Esophagus squamous epithelium (tissue), 5 donors: ENCODE measurements at regions not wholly inside any gene's neighbourhood (a gene's known extent, or its start where the extent isn't known, plus 50 kb on each side); places are given as distances from the start of the nearest gene placed in this dataset.
"Not testable (repeated sequence)": the region's sequence is repeated elsewhere in the genome, so short reads cannot be mapped to it uniquely, and the experiment has no call there.

Experiments used
- DNase-seq: peaks from one replicate; lab custom pipeline; 2025; lab: John Stamatoyannopoulos, UW
- H3K27ac ChIP-seq, 4 donors: fragments of 200-600 bp; sonication (generic); one replicate each; pipeline ENCODE4 v1.5.1; 2016 to 2019; ENCODE audit warnings: mild to moderate bottlenecking in 1 of 4
- H3K27me3 ChIP-seq, 4 donors: fragments of 200-600 bp; sonication (generic); 1 replicate in 3 of 4; 2 replicates in 1 of 4; pipeline versions ENCODE4 v1.5.1 to v1.6.0; 2017 to 2021; ENCODE audit warnings: antibody characterized with exemption in 1 of 4
- H3K36me3 ChIP-seq, 3 donors: fragments of 200-600 bp; sonication (generic); one replicate each; pipeline ENCODE4 v1.5.1; 2016 to 2019
- H3K4me1 ChIP-seq, 3 donors: fragments of 200-600 bp; sonication (generic); one replicate each; pipeline ENCODE4 v1.5.1; 2017 to 2019
- H3K4me3 ChIP-seq, 4 donors: fragments of 200-600 bp; sonication (generic); 1 replicate in 3 of 4; 2 replicates in 1 of 4; pipeline ENCODE4 v1.5.1; 2016 to 2019; ENCODE audit warnings: mild to moderate bottlenecking in 2 of 4, moderate library complexity in 1 of 4
- H3K9me3 ChIP-seq, 3 donors: fragments of 200-600 bp; sonication (generic); one replicate each; pipeline ENCODE4 v1.5.1; 2016 to 2019
- CTCF ChIP-seq, 6 experiments: fragments of 450-650 bp in 4 of 6; fragments of 200-600 bp in 2 of 6; sonication (generic) in 2 of 6; IDR thresholded peaks; one replicate each; pipeline ENCODE4 v1.5.1; 2016 to 2019; ENCODE audit warnings: antibody characterized with exemption in 6 of 6, mild to moderate bottlenecking in 4 of 6, moderate library complexity in 4 of 6
- POLR2A ChIP-seq, 4 donors: fragments of 450-650 bp; IDR thresholded peaks; one replicate each; pipeline ENCODE4 v1.6.1; 2017; ENCODE audit warnings: antibody characterized with exemption in 4 of 4, mild to moderate bottlenecking in 4 of 4, moderate library complexity in 3 of 4
- WGBS, 2 donors: methylation state at CpG; one replicate each; pipeline ENCODE4 v1.1.5; 2018; 5-methylcytosine and 5-hydroxymethylcytosine counted together
- intact Hi-C: fragments of 100-400 bp; cut with DNase I; formaldehyde crosslinking; loops from one replicate; pipeline ENCODE4 v1.15.0; 2022
- donor health status: DM: yes; HTN: yes; CAD: no.

GRCh38 chr3:6301626-6302025, 559.3 kb upstream of the GRM7 start:
- DNase-seq = no peak
- H3K4me3 ChIP-seq = no peak overlapping the region
- WGBS, 2 donors = 51 to 59% methylated on average over 3 of the region's 3 CpGs

GRCh38 chr3:6315906-6316305, 545.0 kb upstream of the GRM7 start:
- H3K4me3 ChIP-seq = no peak overlapping the region
- no peaks in the 10 kb centered on the region for H3K36me3 ChIP-seq
- no peak overlapping the region for H3K27ac ChIP-seq
- WGBS, 2 donors = 80 to 86% methylated on average over 4 of the region's 4 CpGs
- H3K9me3 ChIP-seq = no peaks in the 10 kb centered on the region
- DNase-seq = no peak
- H3K27me3 ChIP-seq = no peaks in the 10 kb centered on the region
- TF ChIP-seq POLR2A (IDR thresholded peaks at IDR 0.05) (no peak), CTCF (IDR thresholded peaks at IDR 0.05) (no peak)
- intact Hi-C loops = no loop called here
- H3K4me1 ChIP-seq = no peaks in the 10 kb centered on the region

More at GRCh38 chr3:6301626-6302025, 559.3 kb upstream of the GRM7 start:
- H3K27me3 ChIP-seq = no peaks in the 10 kb centered on the region
- H3K9me3 ChIP-seq = peaks cover 0 to 11% (median 10%) of the 10 kb centered on the region in 3 donors
- H3K4me1 ChIP-seq = no peaks in the 10 kb centered on the region
- H3K27ac ChIP-seq = no peak overlapping the region
- H3K36me3 ChIP-seq = no peaks in the 10 kb centered on the region
- intact Hi-C loops = no loop called here
- no peak for TF ChIP-seq POLR2A (IDR thresholded peaks at IDR 0.05)
- TF ChIP-seq CTCF (IDR thresholded peaks at IDR 0.05) = no peak

GRCh38 chr3:6321999-6322398, 538.9 kb upstream of the GRM7 start:
- TF ChIP-seq POLR2A (IDR thresholded peaks at IDR 0.05) (no peak), CTCF (IDR thresholded peaks at IDR 0.05) (no peak)
- H3K4me1 ChIP-seq = no peaks in the 10 kb centered on the region
- intact Hi-C loops = no loop called here
- no peak overlapping the region for H3K4me3 ChIP-seq
- no peak overlapping the region for H3K27ac ChIP-seq
- 67 to 79% methylated on average over 3 of the region's 3 CpGs for WGBS, 2 donors
- no peak for DNase-seq
- H3K27me3 ChIP-seq = no peaks in the 10 kb centered on the region
- H3K9me3 ChIP-seq = no peaks in the 10 kb centered on the region
- no peaks in the 10 kb centered on the region for H3K36me3 ChIP-seq

- WGBS, 2 donors = 66 to 76% methylated on average over 6 of the region's 6 CpGs
- TF ChIP-seq POLR2A (IDR thresholded peaks at IDR 0.05) (no peak), CTCF (IDR thresholded peaks at IDR 0.05) (no peak)
Measured at GRCh38 chr3:6326771-6327170, 534.1 kb upstream of the GRM7 start.

GRCh38 chr3:6340980-6341325, 520.0 kb upstream of the GRM7 start:
- H3K4me3 ChIP-seq, intact Hi-C loops, H3K27ac ChIP-seq, H3K9me3 ChIP-seq, H3K27me3 ChIP-seq, DNase-seq, H3K4me1 ChIP-seq, H3K36me3 ChIP-seq: not testable (repeated sequence)
- 96 to 100% methylated on average over 5 to 19 of the region's 24 CpGs for WGBS, 2 donors

More at GRCh38 chr3:6326771-6327170, 534.1 kb upstream of the GRM7 start:
- intact Hi-C loops = no loop called here
- H3K4me1 ChIP-seq = no peaks in the 10 kb centered on the region
- no peak for DNase-seq
- no peak overlapping the region for H3K27ac ChIP-seq
- H3K4me3 ChIP-seq = no peak overlapping the region
- no peaks in the 10 kb centered on the region for H3K9me3 ChIP-seq
- no peaks in the 10 kb centered on the region for H3K27me3 ChIP-seq
- H3K36me3 ChIP-seq = no peaks in the 10 kb centered on the region

- DNase-seq = no peak
Measured at GRCh38 chr3:6351752-6352151, 509.2 kb upstream of the GRM7 start.

More at GRCh38 chr3:6351752-6352151, 509.2 kb upstream of the GRM7 start:
- TF ChIP-seq CTCF (IDR thresholded peaks at IDR 0.05) (no peak), POLR2A (IDR thresholded peaks at IDR 0.05) (no peak)
- H3K4me1 ChIP-seq = no peaks in the 10 kb centered on the region
- intact Hi-C loops = no loop called here
- H3K27ac ChIP-seq = no peak overlapping the region
- no peaks in the 10 kb centered on the region for H3K27me3 ChIP-seq
- no peaks in the 10 kb centered on the region for H3K36me3 ChIP-seq
- no peak overlapping the region for H3K4me3 ChIP-seq
- 17 to 27% methylated on average over 3 of the region's 3 CpGs for WGBS, 2 donors
- no peaks in the 10 kb centered on the region for H3K9me3 ChIP-seq
